Non-pigmented ciliary epithelial cell (primary cell): ENCODE measurements at regions not wholly inside any gene's neighbourhood (a gene's known extent, or its start where the extent isn't known, plus 50 kb on each side); places are given as distances from the start of the nearest gene placed in this dataset.
"Not testable (repeated sequence)": the region's sequence is repeated elsewhere in the genome, so short reads cannot be mapped to it uniquely, and the experiment has no call there.

ENCODE experiments used
- DNase-seq: peaks from one replicate; pipeline ENCODE4 v3.0.0-alpha.2; 2010; ENCODE audit warnings: low read depth

DNA sequence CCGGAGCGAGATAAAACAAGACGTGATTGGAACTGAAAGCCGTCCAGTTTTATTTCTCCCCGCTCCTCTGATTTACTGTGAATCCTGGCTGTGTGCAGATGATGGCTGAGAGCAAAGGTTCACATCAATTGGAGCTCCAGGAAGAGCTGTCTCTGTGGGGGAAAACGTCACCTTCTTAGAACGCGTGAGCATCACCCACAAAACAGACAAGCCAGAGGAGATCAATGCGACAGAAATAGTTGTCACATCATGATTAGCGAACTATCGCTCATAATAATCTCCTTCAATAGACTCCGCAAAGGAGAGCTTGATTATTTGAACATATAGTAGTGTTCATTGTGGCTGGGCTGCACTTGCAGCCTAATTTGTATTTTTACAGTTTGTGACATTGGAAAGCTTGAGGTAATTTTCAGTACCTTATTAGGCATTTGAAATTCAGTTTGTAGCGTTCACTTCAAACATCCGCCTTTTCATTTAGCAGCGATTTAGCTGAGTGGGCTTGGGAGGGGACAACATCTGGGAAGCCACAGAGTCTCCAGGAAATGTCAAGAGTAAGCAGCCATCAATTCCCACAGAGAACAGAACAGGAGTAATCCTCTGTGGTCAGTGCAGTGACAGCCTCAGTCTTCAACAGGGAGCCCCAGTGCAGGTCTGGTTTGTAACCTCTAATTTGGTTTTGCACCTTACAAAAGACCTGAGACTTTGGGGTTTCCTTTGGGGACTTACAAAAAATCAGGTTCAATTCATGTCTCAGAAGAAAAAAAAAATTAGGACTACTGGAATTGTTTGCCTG, 276.8 kb upstream of the PFKP start:
- no peak for DNase-seq

DNA sequence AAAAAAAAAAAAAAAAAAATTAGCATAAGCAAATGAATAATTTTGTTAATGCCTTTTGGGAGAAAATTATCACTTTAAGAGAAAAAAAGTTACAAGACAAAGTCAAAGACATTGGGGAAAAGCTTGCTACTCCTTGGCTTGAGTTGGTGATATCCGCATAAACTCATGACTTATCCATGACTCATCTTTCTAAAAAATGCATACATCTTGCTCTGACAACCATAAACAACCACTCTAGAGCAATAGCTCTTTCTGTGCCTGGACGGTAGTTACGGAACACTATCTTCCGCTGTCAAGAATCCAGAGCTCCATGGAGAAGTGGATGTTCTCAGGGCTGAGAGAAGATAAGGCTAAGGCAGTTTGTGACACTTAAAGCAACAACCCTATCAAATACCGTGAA, 281.1 kb upstream of the PFKP start:
- no peak for DNase-seq

DNA sequence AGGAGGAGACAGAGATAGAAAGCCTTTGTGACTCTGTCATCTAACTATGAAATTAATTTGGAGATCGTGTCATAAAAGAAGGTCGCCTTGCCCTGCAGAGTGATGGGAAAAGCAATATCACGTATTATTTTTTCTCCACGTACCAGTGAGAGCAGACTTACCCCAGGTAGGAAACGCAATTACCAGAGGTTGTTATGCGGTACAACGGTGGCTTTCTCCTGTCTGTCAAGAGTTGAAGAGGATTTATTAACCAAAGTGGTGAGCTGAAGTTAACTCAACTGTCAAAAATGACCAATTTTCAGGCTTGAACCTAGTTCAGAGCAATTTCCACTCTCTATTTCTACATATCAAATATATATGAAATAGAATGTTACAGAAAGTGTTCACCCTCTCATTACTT, 282.6 kb upstream of the PFKP start:
- no peak for DNase-seq

DNA sequence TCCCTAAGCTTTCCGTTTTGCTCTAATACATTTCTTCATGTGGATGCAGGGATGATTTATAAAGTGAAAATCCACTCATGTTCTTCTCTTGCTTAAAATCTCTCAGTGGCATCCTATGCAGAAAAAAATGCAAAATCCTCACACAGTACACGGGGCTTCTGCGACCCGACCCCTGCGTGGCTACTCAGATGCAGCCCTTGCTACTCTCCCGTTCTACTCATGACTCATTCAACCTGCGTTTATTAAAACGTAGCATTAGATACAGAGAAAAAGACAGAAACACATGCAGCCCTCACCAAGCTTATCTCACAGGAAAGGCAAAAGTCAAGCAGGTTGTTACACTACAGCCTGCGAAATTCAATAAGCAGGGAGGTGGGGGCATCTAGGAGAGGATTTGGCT, 284.4 kb upstream of the PFKP start:
- no peak for DNase-seq

DNA sequence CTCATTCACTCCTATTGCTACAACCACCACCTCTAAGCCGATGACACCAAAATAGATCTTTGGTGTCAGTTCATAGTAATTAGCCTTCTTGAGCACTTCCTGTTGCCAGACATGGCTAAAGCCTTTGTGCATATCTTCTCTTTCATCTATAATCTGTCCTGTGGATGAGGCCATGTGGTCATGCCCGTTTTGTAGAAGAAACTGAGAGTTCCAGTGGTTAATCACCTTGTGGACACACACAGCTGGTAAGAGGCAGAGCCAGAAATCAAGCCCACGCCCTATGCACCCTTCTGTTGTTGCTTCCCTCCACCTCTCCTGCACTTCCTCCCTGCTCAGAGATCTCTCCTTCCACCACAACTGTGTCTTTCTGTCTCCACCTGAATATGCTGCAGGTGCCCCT, 285.1 kb upstream of the PFKP start:
- DNase-seq = no peak

DNA sequence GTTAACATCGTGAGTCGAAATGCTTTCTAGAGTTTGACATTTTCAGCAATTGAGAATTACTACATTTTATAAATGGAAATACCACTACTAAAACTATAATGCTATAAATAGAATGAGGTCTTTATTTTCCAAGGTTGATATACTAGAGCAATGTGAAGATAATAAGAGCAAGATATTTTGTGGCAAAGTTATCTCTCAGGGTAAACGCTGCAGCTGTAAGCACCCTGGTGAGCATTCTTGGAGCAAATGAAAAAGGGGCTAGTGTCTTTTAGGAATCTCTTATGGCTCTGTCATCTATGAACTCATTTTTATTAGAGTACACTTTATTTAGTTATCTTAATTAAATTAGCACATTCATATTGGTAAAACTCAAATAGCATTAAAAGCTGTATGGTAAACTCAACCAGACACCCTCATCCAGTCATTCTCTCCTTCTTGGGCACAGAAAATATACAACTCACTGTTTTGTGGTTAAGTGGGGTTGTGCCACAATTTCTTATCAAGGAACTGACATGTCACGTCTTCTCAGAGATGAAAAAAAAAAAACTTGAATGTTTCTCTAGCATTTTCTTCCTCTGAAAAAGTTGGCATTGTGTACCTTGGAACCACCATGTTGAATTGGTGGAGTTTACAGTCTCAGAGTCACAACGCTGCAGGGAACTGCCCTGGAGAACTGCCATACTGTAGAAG, 289.5 kb upstream of the PFKP start:
- no peak for DNase-seq

DNA sequence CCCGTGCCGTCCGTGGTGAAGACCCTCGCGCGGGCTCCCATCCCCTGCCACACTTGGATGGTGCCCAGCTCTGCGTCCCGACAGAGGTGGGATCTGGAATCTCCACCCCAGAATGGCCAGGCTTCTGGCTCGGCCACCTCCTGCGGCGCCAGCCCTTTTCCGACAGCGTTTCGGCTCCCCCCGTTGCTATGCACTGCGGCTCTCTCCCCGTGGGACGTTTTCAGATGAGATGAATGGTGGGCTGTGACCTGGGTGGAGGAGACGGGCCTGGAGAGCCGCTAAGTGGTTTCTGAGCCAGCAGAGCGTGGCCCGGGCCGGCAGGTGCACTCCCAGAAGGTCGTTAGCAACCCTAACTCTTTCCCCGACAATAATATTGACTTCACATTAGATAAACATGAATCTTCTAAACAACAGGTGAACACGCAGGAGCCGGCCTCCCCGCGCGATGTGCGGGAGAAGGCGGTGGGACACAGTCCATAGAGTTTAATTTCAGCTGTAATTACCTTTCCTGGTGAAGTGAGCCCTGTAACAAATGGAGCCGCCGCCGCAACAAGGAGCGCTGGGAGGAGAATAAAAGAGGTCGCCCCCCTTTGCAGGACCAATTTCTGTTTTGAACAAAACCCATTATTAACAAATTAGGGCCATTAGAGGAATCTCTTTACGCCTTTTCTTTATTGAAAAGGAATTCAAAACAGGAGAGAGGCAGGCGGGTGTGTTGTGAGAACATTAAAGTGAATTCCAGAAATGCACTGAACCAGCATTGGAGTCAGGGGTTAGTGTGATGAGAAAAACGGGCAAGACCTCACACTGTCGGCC, 294.3 kb upstream of the PFKP start:
- no peak for DNase-seq

DNA sequence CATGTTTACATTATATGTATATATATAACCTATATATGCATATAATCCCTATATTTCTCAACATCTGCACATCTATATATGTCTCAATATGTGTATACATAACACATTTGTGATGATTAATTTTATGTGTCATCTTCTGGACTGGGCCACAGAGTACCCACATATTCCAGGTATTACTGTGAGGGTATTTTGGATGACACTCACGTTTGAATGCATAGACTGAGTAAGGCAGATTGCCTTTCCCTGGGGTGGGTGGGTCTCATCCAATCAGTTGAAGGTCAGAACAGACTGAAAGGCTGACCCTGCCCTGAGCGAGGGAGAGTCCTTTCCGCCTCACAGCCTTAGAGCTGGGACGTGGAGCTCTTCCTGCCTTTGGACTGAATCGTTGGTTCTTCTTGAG, 295.2 kb upstream of the PFKP start:
- DNase-seq = no peak

DNA sequence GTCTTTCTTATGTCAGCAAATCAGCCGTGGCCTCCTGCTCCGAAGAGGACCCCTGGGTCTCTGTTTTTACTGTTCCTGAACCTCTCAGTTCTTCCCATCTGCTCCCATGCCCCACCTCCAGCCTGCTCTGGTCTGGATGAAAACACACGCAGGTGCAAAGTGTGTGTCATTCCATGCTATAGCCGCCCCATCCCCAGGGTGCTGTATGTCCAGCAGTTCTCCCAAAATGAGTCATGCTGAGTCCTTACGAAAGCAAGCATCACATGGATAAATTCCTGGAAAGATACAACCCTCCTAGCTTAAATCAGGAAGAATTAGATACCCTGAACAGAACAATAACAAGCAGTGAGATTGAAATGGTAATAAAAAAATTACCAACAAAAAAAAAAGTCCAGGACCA, 300.1 kb upstream of the PFKP start:
- not testable (repeated sequence) for DNase-seq

DNA sequence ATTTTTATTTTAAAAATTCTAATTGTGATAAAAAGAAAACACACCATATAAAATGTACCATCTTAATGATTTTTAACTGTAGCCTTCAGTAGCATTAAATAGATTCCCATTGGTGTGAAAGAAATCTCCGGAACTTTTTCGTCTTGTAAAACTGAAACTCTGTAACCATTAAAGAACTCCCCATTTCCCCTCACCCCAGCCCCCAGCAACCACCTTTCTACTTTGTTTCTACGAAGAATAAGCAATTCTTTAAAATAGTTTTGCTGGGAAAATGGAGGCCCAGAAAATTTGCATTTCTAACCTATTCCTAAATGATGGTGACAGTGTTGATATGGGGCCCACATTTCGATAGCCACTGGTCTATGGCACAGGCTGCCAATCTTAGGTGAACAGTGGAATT, 305.4 kb upstream of the PFKP start:
- DNase-seq = no peak

DNA sequence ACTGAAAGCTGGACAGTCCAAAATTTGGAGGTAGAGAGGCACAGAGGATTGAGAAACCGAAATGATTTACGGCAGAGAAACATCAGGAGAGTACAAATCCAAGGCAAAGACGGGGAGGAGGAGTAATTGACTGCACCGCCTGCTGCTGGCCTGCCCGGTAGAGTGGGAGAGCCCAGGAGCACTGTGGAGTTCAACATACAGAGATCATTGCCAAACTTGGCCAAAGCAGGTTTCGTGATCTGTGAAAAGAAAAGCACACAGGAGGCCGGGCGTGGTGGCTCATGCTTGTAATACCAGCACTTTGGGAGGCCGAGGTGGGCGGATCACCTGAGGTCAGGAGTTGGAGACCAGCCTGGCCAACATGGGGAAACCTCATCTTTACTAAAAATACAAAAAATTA, 306.0 kb upstream of the PFKP start:
- no peak for DNase-seq

DNA sequence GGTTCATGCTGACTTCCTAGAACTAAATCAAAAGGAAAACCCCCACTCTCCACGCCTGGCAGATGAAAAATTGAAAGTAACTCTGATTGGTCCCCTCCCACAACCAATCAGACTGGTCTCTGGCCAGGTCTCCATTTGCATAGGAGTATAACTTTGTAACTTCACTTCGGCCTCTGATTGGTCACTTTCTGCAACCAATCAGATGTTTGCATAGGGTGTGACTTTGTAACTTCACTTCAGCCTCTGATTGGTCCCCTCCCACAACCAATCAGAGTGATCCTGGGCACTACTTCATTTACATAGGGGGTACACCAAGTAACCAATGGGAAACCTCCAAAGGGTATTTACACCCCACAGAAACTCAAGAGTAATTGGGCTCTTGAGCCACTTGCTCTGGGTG, 306.6 kb upstream of the PFKP start:
- DNase-seq = no peak

DNA sequence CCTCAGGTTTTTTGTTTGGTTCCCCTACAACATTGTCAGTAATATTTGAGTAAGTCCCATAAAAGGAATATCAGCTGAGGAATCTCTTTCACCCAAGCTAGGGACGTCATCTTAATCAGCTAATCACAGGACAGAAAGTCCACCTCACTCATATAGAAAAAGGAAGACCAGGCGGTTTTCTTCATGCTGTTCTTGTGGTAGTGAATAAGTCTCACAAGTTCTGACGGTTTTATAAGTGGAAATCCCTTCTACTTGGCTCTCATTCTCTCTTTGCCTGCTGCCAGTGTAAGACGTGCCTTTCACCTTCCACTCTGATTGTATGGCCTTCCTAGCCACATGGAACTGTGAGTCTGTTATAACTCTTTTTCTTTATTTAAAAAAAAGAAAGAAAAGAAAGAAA, 308.1 kb upstream of the PFKP start:
- no peak for DNase-seq

DNA sequence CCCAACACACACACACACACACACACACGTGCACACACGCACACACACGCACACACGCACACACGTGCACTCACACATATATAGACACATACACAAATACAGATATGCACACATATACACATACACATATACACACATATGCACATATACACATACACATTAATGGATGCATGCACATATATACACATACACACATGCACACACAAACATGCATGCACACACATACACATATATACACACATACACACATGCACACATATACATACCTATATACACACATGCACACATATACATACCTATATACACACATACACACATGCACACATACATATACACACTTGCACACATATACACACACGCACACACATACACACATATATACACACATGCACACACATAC, 312.4 kb upstream of the PFKP start:
- no peak for DNase-seq

DNA sequence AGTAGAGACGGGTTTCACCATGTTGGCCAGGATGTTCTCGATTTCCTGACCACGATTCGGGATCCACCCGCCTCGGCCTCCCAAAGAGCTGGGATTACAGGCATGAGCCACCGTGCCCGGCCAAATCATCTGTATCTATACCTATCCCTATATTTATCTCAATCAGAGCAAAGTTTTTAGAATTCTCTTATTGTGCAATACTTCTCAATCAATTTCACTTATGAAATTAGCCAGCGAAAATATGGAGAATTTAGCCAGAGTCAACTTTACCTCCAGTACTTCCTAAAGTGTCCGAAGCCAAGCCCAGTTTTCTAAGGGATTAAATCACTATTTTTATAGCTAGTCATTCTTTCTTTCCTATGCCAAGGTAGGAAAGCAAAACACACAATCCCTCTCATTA, 319.1 kb upstream of the PFKP start:
- no peak for DNase-seq

DNA sequence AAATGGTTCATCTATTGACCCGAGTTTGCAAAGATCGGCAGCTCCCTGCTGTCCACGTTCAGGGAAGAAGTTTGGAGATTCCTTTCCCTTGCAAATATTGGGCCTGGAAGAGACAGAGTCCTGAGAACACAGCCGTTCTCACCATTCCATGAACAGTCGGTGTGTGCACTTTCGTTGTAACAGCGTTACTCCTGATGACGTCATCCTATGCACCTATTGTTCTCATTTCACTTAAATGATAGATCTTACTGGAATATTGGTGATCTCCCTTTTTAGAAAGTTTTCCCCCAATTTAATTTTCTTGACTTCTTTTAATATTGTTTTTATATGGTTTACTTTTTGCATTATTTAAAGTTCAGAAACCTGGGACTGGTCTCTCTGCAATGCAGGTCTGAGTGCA, 320.7 kb upstream of the PFKP start:
- DNase-seq = no peak

DNA sequence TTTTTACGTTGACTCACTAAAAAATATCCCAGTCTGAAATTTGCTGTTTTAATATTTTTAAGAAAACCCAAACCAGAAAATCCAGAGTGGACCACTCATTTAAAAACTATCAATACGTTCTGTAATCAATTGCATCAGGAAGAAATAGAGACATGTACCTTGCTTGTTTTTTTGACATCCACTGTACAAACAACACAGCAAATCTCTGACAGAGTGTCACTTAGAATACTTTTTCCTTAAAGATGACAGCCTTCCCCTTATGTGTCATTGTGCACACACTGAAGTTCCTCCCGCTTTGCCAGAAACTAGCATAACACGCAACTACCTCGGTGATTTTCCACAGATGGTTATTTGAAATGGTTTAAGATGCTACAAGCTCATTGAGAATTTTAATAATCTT, 321.7 kb upstream of the PFKP start:
- no peak for DNase-seq

DNA sequence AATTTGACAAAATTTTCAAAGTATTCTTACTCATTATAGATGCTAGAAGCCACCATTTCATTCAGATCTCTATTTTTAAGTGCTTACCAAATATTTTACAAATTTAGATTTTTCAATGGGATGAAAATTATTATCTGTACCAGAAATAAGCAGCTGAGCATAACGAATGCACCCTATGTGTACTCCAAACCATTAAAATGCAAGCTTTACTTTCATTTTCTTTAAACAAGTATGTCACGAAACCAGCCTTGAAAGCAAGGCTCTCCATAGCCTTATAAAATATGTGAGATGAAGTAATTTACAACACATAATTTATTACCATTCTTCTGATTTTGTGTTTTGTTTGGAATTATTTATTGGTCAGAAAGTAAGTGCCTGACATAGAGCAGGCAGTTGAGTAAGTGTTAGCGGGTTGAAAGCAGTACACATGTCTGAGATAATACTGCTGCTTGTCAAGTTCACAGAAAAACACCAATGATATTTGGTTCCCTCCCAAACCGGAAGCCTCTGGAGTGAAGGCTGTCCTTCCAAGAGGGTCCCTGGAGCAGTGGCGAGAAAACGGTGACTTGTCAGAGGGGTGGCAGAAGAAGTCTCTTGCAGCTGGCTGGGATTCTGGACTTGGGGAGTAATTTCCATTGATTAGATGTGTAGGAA, 322.7 kb upstream of the PFKP start:
- DNase-seq = no peak

DNA sequence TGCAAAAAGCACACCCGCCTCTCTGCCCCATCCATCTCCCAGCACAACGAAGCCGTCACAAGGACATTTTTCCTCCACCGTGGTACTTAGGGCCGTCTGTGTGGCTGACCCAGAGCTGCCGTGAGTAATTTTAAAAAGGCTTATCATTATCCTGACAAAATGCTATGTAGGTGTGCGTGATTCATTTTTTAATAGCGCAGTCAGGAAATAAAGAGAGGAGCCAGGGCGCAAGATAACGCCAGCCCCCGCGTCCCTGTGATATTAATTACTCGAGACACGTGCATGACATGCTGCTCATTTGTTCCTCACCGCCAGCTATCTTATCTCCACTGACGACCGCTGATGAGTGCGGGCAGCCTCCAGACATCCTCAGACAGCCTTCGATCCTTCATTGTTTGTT, 332.7 kb upstream of the PFKP start:
- DNase-seq = no peak

DNA sequence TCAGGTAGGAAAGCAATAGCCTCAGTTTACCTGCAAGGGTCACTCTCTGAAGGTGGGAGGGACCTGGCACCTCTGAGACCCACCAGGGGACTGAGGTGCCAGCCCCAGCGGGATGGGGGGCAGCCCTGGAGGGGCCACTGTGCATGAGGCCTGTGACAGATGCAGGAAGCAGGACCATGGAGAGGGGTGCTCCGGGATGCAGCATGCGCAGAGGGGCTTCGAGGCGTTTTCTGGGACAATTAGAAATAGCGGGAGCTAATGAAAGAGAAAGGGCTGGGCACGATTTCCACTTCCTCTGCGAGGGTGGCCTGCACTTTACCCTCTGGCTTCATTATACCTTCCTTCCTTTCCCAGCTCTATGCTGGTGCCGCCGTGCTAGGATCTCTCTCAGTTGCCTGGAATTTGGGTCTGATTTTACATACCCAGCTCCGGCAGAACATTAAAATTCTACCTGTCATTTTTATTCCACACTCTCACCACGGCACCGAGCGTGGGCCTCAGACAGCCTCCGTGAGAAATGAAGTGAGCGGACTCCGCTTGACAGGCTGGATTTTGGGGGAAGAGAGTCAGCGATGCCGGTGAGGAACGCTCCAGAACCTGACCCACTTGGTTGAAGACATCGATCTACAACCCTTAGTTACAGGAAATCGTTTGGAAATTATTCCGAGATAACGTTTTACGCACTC, 333.9 kb upstream of the PFKP start:
- no peak for DNase-seq

DNA sequence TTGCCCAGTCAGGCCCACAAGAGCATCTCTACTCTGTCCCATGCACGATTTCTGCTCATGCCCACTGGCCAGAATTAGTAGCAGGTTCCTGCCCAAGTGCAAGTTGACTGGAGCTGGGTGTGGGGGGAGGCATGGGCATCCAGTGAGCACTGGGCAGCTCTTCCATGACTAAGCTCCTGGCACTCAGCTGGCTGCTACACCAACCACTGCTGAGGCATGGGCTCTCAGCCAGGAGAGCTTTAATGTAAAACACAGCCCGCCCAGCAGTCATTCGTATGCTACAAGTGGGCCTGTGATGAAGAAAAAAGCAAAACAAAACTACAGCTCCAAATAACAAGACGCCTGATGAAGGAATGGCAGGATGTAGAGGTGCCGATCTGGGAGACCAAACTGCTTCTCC, 335.4 kb upstream of the PFKP start:
- no peak for DNase-seq

DNA sequence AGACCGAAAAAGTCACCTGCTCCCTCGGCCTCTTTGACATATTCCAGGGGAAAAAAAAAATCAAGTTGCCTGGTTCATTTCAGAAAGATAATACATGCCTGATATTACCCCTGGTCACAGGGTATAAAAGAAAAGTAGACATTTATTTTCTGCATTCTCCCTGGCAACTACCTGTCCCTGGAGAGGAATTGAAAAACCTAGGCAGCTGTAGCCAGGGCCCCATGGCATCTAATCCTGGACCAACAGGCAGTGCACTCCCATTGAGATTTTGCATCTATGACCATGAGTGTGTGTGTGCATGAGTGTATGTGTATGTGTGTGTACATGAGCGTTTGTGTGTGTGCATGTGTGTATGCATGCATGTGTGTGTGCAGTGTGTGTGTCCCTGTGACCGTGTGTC, 338.2 kb upstream of the PFKP start:
- DNase-seq = no peak
